ENCODE measurements at regions not wholly inside any gene's neighbourhood (a gene's known extent, or its start where the extent isn't known, plus 50 kb on each side); places are given as distances from the start of the nearest gene placed in this dataset.

DNA sequence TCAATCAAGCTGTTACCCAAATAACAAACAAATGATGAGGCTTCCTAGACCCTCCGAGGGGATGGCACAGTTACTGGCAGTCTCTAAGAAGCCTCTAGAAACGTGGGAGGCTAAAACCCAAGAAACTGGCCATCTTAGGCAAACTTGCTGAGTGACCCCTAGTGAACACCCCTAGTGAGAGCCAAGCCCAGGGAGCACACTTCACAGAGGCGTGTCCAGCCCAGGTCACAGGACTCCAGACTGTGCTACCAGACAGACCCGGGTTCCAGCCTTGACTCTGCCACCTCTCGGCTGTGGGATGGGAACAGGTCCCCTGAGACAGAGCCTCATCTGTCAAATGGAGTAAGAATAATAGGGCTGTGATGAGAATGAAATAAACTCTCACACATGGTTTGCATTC lies 83.5 kb upstream of the ASAP2 start:
- TF ChIP-seq, protein P1, sequence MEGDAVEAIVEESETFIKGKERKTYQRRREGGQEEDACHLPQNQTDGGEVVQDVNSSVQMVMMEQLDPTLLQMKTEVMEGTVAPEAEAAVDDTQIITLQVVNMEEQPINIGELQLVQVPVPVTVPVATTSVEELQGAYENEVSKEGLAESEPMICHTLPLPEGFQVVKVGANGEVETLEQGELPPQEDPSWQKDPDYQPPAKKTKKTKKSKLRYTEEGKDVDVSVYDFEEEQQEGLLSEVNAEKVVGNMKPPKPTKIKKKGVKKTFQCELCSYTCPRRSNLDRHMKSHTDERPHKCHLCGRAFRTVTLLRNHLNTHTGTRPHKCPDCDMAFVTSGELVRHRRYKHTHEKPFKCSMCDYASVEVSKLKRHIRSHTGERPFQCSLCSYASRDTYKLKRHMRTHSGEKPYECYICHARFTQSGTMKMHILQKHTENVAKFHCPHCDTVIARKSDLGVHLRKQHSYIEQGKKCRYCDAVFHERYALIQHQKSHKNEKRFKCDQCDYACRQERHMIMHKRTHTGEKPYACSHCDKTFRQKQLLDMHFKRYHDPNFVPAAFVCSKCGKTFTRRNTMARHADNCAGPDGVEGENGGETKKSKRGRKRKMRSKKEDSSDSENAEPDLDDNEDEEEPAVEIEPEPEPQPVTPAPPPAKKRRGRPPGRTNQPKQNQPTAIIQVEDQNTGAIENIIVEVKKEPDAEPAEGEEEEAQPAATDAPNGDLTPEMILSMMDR (IDR thresholded peaks at IDR 0.05; ENCODE audit: control extremely low read depth in 1 of 3, insufficient read depth in 1 of 3, low read depth in 1 of 3, low read length in 3 of 3): no peak
- TF ChIP-seq EGR1 (IDR thresholded peaks at IDR 0.05; ENCODE audit: borderline replicate concordance, low read depth, low read length) (no peak), ZNF274 (IDR thresholded peaks at IDR 0.05; ENCODE audit: borderline replicate concordance, extremely low read depth, low read length) (no peak), CREB1 (IDR thresholded peaks at IDR 0.05) (no peak), POLR2AphosphoS5 (IDR thresholded peaks at IDR 0.05; ENCODE audit: low read depth, low read length) (no peak)

All from H1 (cell line).